ENCODE measurements at regions not wholly inside any gene's neighbourhood (a gene's known extent, or its start where the extent isn't known, plus 50 kb on each side); places are given as distances from the start of the nearest gene placed in this dataset.

GRCh38 chr13:84843368-84843767 lies 955.9 kb downstream of the SLITRK6 start:
- intact Hi-C loops (cut with micrococcal nuclease; ENCODE audit: unreplicated experiment) = loop anchor here (5.0 kb wide), 1 partner anchor 964 kb away; no protein-coding TSS in a partner anchor
- no TSS peak for BruUV-seq (replicated peaks)
- ChIA-PET CTCF (interaction anchor here (0.7 kb wide), 1 partner anchor 1054 kb away, joined by 3 read pairs; no protein-coding TSS in a partner anchor), POLR2A (ENCODE audit: unreplicated experiment) (no interaction called here)
- Histone ChIP-seq H3K4me1 (replicated peaks; ENCODE audit: insufficient read depth) (no peaks in the 10 kb centered on the region), H3K9me2 (ENCODE audit: insufficient read depth) (no peaks in the 10 kb centered on the region), H3K9me3 (ENCODE audit: insufficient read depth, low read depth) (no peaks in the 10 kb centered on the region), H3K4me2 (no peak overlapping the region), H3K27me3 (ENCODE audit: insufficient read depth, low read depth) (no peaks in the 10 kb centered on the region), H3K79me2 (ENCODE audit: low read depth) (no peaks in the 10 kb centered on the region), H3K36me3 (ENCODE audit: low read depth) (no peaks in the 10 kb centered on the region), H4K20me1 (ENCODE audit: insufficient read depth) (no peaks in the 10 kb centered on the region), H2AFZ (no peak overlapping the region), H3K27ac (no peak overlapping the region), H3F3A (ENCODE audit: insufficient read depth, low read depth) (no peaks in the 10 kb centered on the region), H3K4me3 (no peak overlapping the region)
- TF ChIP-seq EZH2 (IDR thresholded peaks at IDR 0.05; ENCODE audit: low read depth) (no peak), CTCF (conservative IDR thresholded peaks at IDR 0.05) (no peak)
- no peak for DNase-seq

GRCh38 chr13:84834201-84834600 lies 951.9 kb upstream of the SLITRK1 start:
- no peak for TF ChIP-seq CTCF (conservative IDR thresholded peaks at IDR 0.05)
- no peak for TF ChIP-seq EZH2 (IDR thresholded peaks at IDR 0.05; ENCODE audit: low read depth)
- intact Hi-C loops (cut with micrococcal nuclease; ENCODE audit: unreplicated experiment) = no loop called here
- Histone ChIP-seq H3K27ac (no peak overlapping the region), H3F3A (ENCODE audit: insufficient read depth, low read depth) (no peaks in the 10 kb centered on the region), H3K79me2 (ENCODE audit: low read depth) (no peaks in the 10 kb centered on the region), H3K9me3 (ENCODE audit: insufficient read depth, low read depth) (no peaks in the 10 kb centered on the region), H3K4me2 (no peak overlapping the region), H4K20me1 (ENCODE audit: insufficient read depth) (no peaks in the 10 kb centered on the region), H3K4me1 (replicated peaks; ENCODE audit: insufficient read depth) (no peaks in the 10 kb centered on the region), H3K4me3 (no peak overlapping the region), H3K36me3 (ENCODE audit: low read depth) (no peaks in the 10 kb centered on the region), H3K9me2 (ENCODE audit: insufficient read depth) (no peaks in the 10 kb centered on the region), H3K27me3 (ENCODE audit: insufficient read depth, low read depth) (no peaks in the 10 kb centered on the region), H2AFZ (no peak overlapping the region)
- no TSS peak for BruUV-seq (replicated peaks)
- ChIA-PET CTCF (no interaction called here), POLR2A (ENCODE audit: unreplicated experiment) (no interaction called here)
- DNase-seq = no peak

- intact Hi-C loops (cut with micrococcal nuclease; ENCODE audit: unreplicated experiment) = no loop called here
- Histone ChIP-seq H3K9me2 (ENCODE audit: insufficient read depth) (no peaks in the 10 kb centered on the region), H3F3A (ENCODE audit: insufficient read depth, low read depth) (no peaks in the 10 kb centered on the region), H4K20me1 (ENCODE audit: insufficient read depth) (no peaks in the 10 kb centered on the region), H2AFZ (no peak overlapping the region), H3K36me3 (ENCODE audit: low read depth) (no peaks in the 10 kb centered on the region), H3K4me2 (no peak overlapping the region), H3K27ac (no peak overlapping the region), H3K4me3 (no peak overlapping the region), H3K27me3 (ENCODE audit: insufficient read depth, low read depth) (no peaks in the 10 kb centered on the region), H3K9me3 (ENCODE audit: insufficient read depth, low read depth) (no peaks in the 10 kb centered on the region), H3K4me1 (replicated peaks; ENCODE audit: insufficient read depth) (no peaks in the 10 kb centered on the region), H3K79me2 (ENCODE audit: low read depth) (no peaks in the 10 kb centered on the region)
- BruUV-seq (replicated peaks) = no TSS peak
- POLR2A ChIA-PET (ENCODE audit: unreplicated experiment) = no interaction called here
- DNase-seq = no peak
- CTCF ChIA-PET = no interaction called here
- TF ChIP-seq CTCF (conservative IDR thresholded peaks at IDR 0.05) (no peak), EZH2 (IDR thresholded peaks at IDR 0.05; ENCODE audit: low read depth) (no peak)
These were observed 949.7 kb upstream of the SLITRK1 start for GRCh38 chr13:84831666-84832657.

Data from PC-9 (cell line).